ENCODE measurements at regions not wholly inside any gene's neighbourhood (a gene's known extent, or its start where the extent isn't known, plus 50 kb on each side); places are given as distances from the start of the nearest gene placed in this dataset.
"Not testable (repeated sequence)": the region's sequence is repeated elsewhere in the genome, so short reads cannot be mapped to it uniquely, and the experiment has no call there.

- TF ChIP-seq CTCF (IDR thresholded peaks at IDR 0.05; ENCODE audit: low read length) (no peak), EZH2phosphoT487 (IDR thresholded peaks at IDR 0.05; ENCODE audit: low read length) (no peak), EZH2 (optimal IDR thresholded peaks at IDR 0.05; ENCODE audit: low read depth, low read length) (no peak)
- Histone ChIP-seq H3K79me2 (ENCODE audit: low read length) (no peaks in the 10 kb centered on the region), H3K9me2 (replicated peaks; ENCODE audit: insufficient read depth, low read length) (no peaks in the 10 kb centered on the region), H3F3A (ENCODE audit: insufficient read depth, low read length) (no peaks in the 10 kb centered on the region), H3K4me1 (ENCODE audit: low read length) (peaks cover 18% of the 10 kb centered on the region), H3K27ac (ENCODE audit: low read length) (no peak overlapping the region), H3K9me3 (replicated peaks; ENCODE audit: insufficient read depth, low read length) (no peaks in the 10 kb centered on the region), H3K27me3 (replicated peaks; ENCODE audit: insufficient read depth, low read length) (no peaks in the 10 kb centered on the region), H3K4me3 (ENCODE audit: low read length) (no peak overlapping the region), H2AFZ (ENCODE audit: low read length) (no peak overlapping the region), H4K20me1 (ENCODE audit: insufficient read depth, low read length) (no peaks in the 10 kb centered on the region), H3K36me3 (replicated peaks; ENCODE audit: insufficient read depth, low read length) (no peaks in the 10 kb centered on the region), H3K4me2 (ENCODE audit: low read depth, low read length) (no peak overlapping the region), H3K9ac (ENCODE audit: low read length) (no peak overlapping the region)
- no peak for DNase-seq
These were observed 336.7 kb upstream of the CLINT1 start for GRCh38 chr5:158195416-158196210.

GRCh38 chr5:158194561-158194976 lies 335.6 kb upstream of the CLINT1 start:
- H3K4me1 ChIP-seq (ENCODE audit: low read length) = peaks cover 17% of the 10 kb centered on the region
- no peak overlapping the region for H3K4me2 ChIP-seq (ENCODE audit: low read depth, low read length)
- no peaks in the 10 kb centered on the region for H3K36me3 ChIP-seq (replicated peaks; ENCODE audit: insufficient read depth, low read length)
- no peaks in the 10 kb centered on the region for H3F3A ChIP-seq (ENCODE audit: insufficient read depth, low read length)
- H2AFZ ChIP-seq (ENCODE audit: low read length) = no peak overlapping the region
- no peak overlapping the region for H3K9ac ChIP-seq (ENCODE audit: low read length)
- H3K4me3 ChIP-seq (ENCODE audit: low read length) = no peak overlapping the region
- H4K20me1 ChIP-seq (ENCODE audit: insufficient read depth, low read length) = no peaks in the 10 kb centered on the region
- H3K79me2 ChIP-seq (ENCODE audit: low read length) = no peaks in the 10 kb centered on the region
- TF ChIP-seq EZH2phosphoT487 (IDR thresholded peaks at IDR 0.05; ENCODE audit: low read length) (no peak), EZH2 (optimal IDR thresholded peaks at IDR 0.05; ENCODE audit: low read depth, low read length) (no peak), CTCF (IDR thresholded peaks at IDR 0.05; ENCODE audit: low read length) (no peak)
- no peaks in the 10 kb centered on the region for H3K9me2 ChIP-seq (replicated peaks; ENCODE audit: insufficient read depth, low read length)
- H3K9me3 ChIP-seq (replicated peaks; ENCODE audit: insufficient read depth, low read length) = no peaks in the 10 kb centered on the region
- no peak overlapping the region for H3K27ac ChIP-seq (ENCODE audit: low read length)
- no peak for DNase-seq
- H3K27me3 ChIP-seq (replicated peaks; ENCODE audit: insufficient read depth, low read length) = no peaks in the 10 kb centered on the region

DNA sequence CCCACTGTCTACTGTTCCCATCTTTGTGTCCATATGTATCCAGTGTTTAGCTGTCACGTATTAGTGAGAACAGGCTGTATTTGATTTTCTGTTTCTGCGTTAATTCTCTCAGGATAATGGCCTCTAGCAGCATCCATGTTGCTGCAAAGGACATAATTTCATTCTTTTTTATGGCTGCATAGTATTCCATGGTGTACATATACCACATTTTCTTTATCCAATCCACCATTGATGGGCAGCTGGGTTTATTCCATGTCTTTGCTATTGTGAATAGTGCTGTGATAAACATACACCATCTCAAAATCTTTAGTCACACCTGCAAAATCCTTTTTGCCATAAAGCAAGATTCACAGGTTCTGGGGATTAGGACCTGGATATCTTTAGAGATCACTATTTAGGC lies 334.4 kb upstream of the CLINT1 start:
- not testable (repeated sequence) for H3K4me1 ChIP-seq (ENCODE audit: low read length); H3K9me3 ChIP-seq (replicated peaks; ENCODE audit: insufficient read depth, low read length); H4K20me1 ChIP-seq (ENCODE audit: insufficient read depth, low read length); H3F3A ChIP-seq (ENCODE audit: insufficient read depth, low read length); H3K27ac ChIP-seq (ENCODE audit: low read length); H3K4me3 ChIP-seq (ENCODE audit: low read length); H3K9me2 ChIP-seq (replicated peaks; ENCODE audit: insufficient read depth, low read length); H3K79me2 ChIP-seq (ENCODE audit: low read length); H3K27me3 ChIP-seq (replicated peaks; ENCODE audit: insufficient read depth, low read length); H3K4me2 ChIP-seq (ENCODE audit: low read depth, low read length); H2AFZ ChIP-seq (ENCODE audit: low read length); DNase-seq; H3K9ac ChIP-seq (ENCODE audit: low read length); H3K36me3 ChIP-seq (replicated peaks; ENCODE audit: insufficient read depth, low read length)

- TF ChIP-seq CTCF (IDR thresholded peaks at IDR 0.05; ENCODE audit: low read length) (no peak), EZH2phosphoT487 (IDR thresholded peaks at IDR 0.05; ENCODE audit: low read length) (no peak), EZH2 (optimal IDR thresholded peaks at IDR 0.05; ENCODE audit: low read depth, low read length) (no peak)
- Histone ChIP-seq H3K9me3 (replicated peaks; ENCODE audit: insufficient read depth, low read length) (no peaks in the 10 kb centered on the region), H3K4me2 (ENCODE audit: low read depth, low read length) (no peak overlapping the region), H2AFZ (ENCODE audit: low read length) (no peak overlapping the region), H3K4me1 (ENCODE audit: low read length) (peaks cover 1% of the 10 kb centered on the region; the same call in 1 of the 2 replicates), H3K9me2 (replicated peaks; ENCODE audit: insufficient read depth, low read length) (no peaks in the 10 kb centered on the region), H4K20me1 (ENCODE audit: insufficient read depth, low read length) (no peaks in the 10 kb centered on the region), H3K27ac (ENCODE audit: low read length) (no peak overlapping the region), H3K27me3 (replicated peaks; ENCODE audit: insufficient read depth, low read length) (no peaks in the 10 kb centered on the region), H3K36me3 (replicated peaks; ENCODE audit: insufficient read depth, low read length) (no peaks in the 10 kb centered on the region), H3F3A (ENCODE audit: insufficient read depth, low read length) (no peaks in the 10 kb centered on the region), H3K9ac (ENCODE audit: low read length) (no peak overlapping the region), H3K4me3 (ENCODE audit: low read length) (no peak overlapping the region), H3K79me2 (ENCODE audit: low read length) (no peaks in the 10 kb centered on the region)
- no peak for DNase-seq
These were observed 321.5 kb upstream of the CLINT1 start for GRCh38 chr5:158180407-158180806.

Data from MM.1S (cell line).